ENCODE measurements at regions not wholly inside any gene's neighbourhood (a gene's known extent, or its start where the extent isn't known, plus 50 kb on each side); places are given as distances from the start of the nearest gene placed in this dataset.

- H3K4me3 ChIP-seq (ENCODE audit: low read length, poor library complexity, severe bottlenecking): no peak overlapping the region
- no peaks in the 10 kb centered on the region for H3K36me3 ChIP-seq (ENCODE audit: insufficient read depth, low read length)
- no peaks in the 10 kb centered on the region for H3K27me3 ChIP-seq (ENCODE audit: insufficient read depth, low read length, poor library complexity, severe bottlenecking)
- H3K9me2 ChIP-seq (replicated peaks; ENCODE audit: low read depth, low read length): no peaks in the 10 kb centered on the region
- TF ChIP-seq CTCF (conservative IDR thresholded peaks at IDR 0.05; ENCODE audit: low read length) (no peak), EZH2phosphoT487 (IDR thresholded peaks at IDR 0.05; ENCODE audit: borderline replicate concordance) (no peak)
- no peak overlapping the region for H2AFZ ChIP-seq (ENCODE audit: low read length)
- H3F3A ChIP-seq (ENCODE audit: low read depth): peaks cover 5% of the 10 kb centered on the region; the same call in 1 of the 2 replicates
- no peaks in the 10 kb centered on the region for H3K9me3 ChIP-seq (ENCODE audit: insufficient read depth, low read depth, low read length)
- no peaks in the 10 kb centered on the region for H3K79me2 ChIP-seq (ENCODE audit: insufficient read depth, low read length)
- no peak overlapping the region for H3K9ac ChIP-seq (ENCODE audit: low read depth, low read length, poor library complexity, severe bottlenecking)
- H4K20me1 ChIP-seq (ENCODE audit: insufficient read depth, low read length, poor library complexity, severe bottlenecking): no peaks in the 10 kb centered on the region
- H3K4me1 ChIP-seq (ENCODE audit: insufficient read depth, low read length, poor library complexity, severe bottlenecking): peaks cover 62% of the 10 kb centered on the region
- H3K4me2 ChIP-seq (ENCODE audit: low read depth, low read length, poor library complexity, severe bottlenecking): no peak overlapping the region
Measured at GRCh38 chr6:166253778-166254204, 54.4 kb downstream of the PRR18 start.

- peaks cover 57% of the 10 kb centered on the region for H3K4me1 ChIP-seq (ENCODE audit: insufficient read depth, low read length, poor library complexity, severe bottlenecking)
Measured at GRCh38 chr6:166253281-166253681, 54.9 kb downstream of the PRR18 start.

DNA sequence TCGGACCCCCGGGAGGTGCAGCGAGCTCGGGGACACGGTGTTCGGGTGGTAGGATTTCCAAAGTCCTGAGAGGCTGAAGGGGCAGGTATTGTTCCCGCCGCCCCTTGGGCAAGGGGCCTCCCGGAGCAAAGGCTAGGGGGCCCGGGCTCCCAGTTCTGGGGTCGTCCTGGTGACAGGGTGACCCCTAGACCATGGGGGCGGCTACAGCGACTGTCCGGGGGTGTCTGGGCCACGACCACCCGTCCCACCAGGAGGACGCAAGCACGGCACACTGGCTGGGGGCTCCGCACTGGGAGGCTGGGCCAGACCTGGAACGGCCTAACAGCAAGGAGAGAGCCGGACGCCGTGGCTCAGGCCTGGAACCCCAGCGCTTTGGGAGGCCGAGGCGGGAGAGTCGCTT is 55.6 kb downstream of the PRR18 start:
- no peaks in the 10 kb centered on the region for H3K9me2 ChIP-seq (replicated peaks; ENCODE audit: low read depth, low read length)
- H3K4me1 ChIP-seq (ENCODE audit: insufficient read depth, low read length, poor library complexity, severe bottlenecking): peaks cover 50% of the 10 kb centered on the region
- TF ChIP-seq CTCF (conservative IDR thresholded peaks at IDR 0.05; ENCODE audit: low read length) (no peak), EZH2phosphoT487 (IDR thresholded peaks at IDR 0.05; ENCODE audit: borderline replicate concordance) (no peak)
- H3K9me3 ChIP-seq (ENCODE audit: insufficient read depth, low read depth, low read length): no peaks in the 10 kb centered on the region
- peaks cover 5% of the 10 kb centered on the region; the same call in 1 of the 2 replicates for H3F3A ChIP-seq (ENCODE audit: low read depth)
- no peaks in the 10 kb centered on the region for H3K79me2 ChIP-seq (ENCODE audit: insufficient read depth, low read length)
- H4K20me1 ChIP-seq (ENCODE audit: insufficient read depth, low read length, poor library complexity, severe bottlenecking): no peaks in the 10 kb centered on the region
- no peak overlapping the region for H3K9ac ChIP-seq (ENCODE audit: low read depth, low read length, poor library complexity, severe bottlenecking)
- H3K36me3 ChIP-seq (ENCODE audit: insufficient read depth, low read length): no peaks in the 10 kb centered on the region
- H3K4me2 ChIP-seq (ENCODE audit: low read depth, low read length, poor library complexity, severe bottlenecking): no peak overlapping the region
- H3K4me3 ChIP-seq (ENCODE audit: low read length, poor library complexity, severe bottlenecking): no peak overlapping the region
- H3K27me3 ChIP-seq (ENCODE audit: insufficient read depth, low read length, poor library complexity, severe bottlenecking): no peaks in the 10 kb centered on the region
- H2AFZ ChIP-seq (ENCODE audit: low read length): no peak overlapping the region

More at GRCh38 chr6:166253281-166253681, 54.9 kb downstream of the PRR18 start:
- Histone ChIP-seq H3K27me3 (ENCODE audit: insufficient read depth, low read length, poor library complexity, severe bottlenecking) (no peaks in the 10 kb centered on the region), H3K4me2 (ENCODE audit: low read depth, low read length, poor library complexity, severe bottlenecking) (no peak overlapping the region), H3K9me3 (ENCODE audit: insufficient read depth, low read depth, low read length) (no peaks in the 10 kb centered on the region), H3K36me3 (ENCODE audit: insufficient read depth, low read length) (no peaks in the 10 kb centered on the region), H3K4me3 (ENCODE audit: low read length, poor library complexity, severe bottlenecking) (no peak overlapping the region), H4K20me1 (ENCODE audit: insufficient read depth, low read length, poor library complexity, severe bottlenecking) (no peaks in the 10 kb centered on the region), H3K79me2 (ENCODE audit: insufficient read depth, low read length) (no peaks in the 10 kb centered on the region), H3K9ac (ENCODE audit: low read depth, low read length, poor library complexity, severe bottlenecking) (no peak overlapping the region), H2AFZ (ENCODE audit: low read length) (no peak overlapping the region), H3F3A (ENCODE audit: low read depth) (peaks cover 5% of the 10 kb centered on the region; the same call in 1 of the 2 replicates), H3K9me2 (replicated peaks; ENCODE audit: low read depth, low read length) (no peaks in the 10 kb centered on the region)
- TF ChIP-seq EZH2phosphoT487 (IDR thresholded peaks at IDR 0.05; ENCODE audit: borderline replicate concordance): no peak

GRCh38 chr6:166251655-166252054 is 56.5 kb downstream of the PRR18 start:
- peak overlapping the region; percentile 67 for H3K4me2 ChIP-seq (ENCODE audit: low read depth, low read length, poor library complexity, severe bottlenecking)
- H3F3A ChIP-seq (ENCODE audit: low read depth): peaks cover 5% of the 10 kb centered on the region; the same call in 1 of the 2 replicates
- no peaks in the 10 kb centered on the region for H3K36me3 ChIP-seq (ENCODE audit: insufficient read depth, low read length)
- TF ChIP-seq CTCF (conservative IDR thresholded peaks at IDR 0.05; ENCODE audit: low read length) (no peak), EZH2phosphoT487 (IDR thresholded peaks at IDR 0.05; ENCODE audit: borderline replicate concordance) (no peak)
- H3K9me2 ChIP-seq (replicated peaks; ENCODE audit: low read depth, low read length): no peaks in the 10 kb centered on the region
- H3K79me2 ChIP-seq (ENCODE audit: insufficient read depth, low read length): no peaks in the 10 kb centered on the region
- H2AFZ ChIP-seq (ENCODE audit: low read length): peak overlapping the region; percentile 68; the same call in 1 of the 2 replicates
- H3K4me1 ChIP-seq (ENCODE audit: insufficient read depth, low read length, poor library complexity, severe bottlenecking): peaks cover 47% of the 10 kb centered on the region
- H3K9me3 ChIP-seq (ENCODE audit: insufficient read depth, low read depth, low read length): no peaks in the 10 kb centered on the region
- no peaks in the 10 kb centered on the region for H4K20me1 ChIP-seq (ENCODE audit: insufficient read depth, low read length, poor library complexity, severe bottlenecking)
- peak overlapping the region; percentile 44 for H3K4me3 ChIP-seq (ENCODE audit: low read length, poor library complexity, severe bottlenecking)
- peak overlapping the region; percentile 69 for H3K9ac ChIP-seq (ENCODE audit: low read depth, low read length, poor library complexity, severe bottlenecking)
- no peaks in the 10 kb centered on the region for H3K27me3 ChIP-seq (ENCODE audit: insufficient read depth, low read length, poor library complexity, severe bottlenecking)
